Right kidney (tissue), 1 donor: ENCODE measurements at regions not wholly inside any gene's neighbourhood (a gene's known extent, or its start where the extent isn't known, plus 50 kb on each side); places are given as distances from the start of the nearest gene placed in this dataset.
A peak's percentile ranks its signal among the peaks of the same experiment; 100 is the strongest.

Experiments
- DNase-seq: peaks from one replicate; pipeline ENCODE4 v3.0.0-alpha.2; 2016

DNA sequence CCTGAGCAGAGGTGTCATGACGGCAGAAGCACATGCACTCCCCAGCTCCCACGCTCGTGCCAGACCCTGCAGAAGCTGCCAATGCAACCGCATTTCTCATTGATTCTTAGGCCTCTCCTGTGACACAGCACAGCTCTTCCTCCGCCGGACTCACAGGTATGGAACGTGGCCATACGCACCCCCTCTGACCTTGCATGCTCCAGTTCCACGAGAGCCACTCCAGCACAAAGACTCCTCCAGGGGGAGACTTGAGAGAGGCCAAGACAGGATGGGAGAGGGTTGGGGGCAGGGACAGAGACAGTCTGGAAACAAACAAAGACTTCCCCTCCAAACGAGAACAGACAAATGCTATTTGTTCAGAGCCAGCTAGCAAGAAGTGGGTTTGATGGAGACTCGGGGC lies 124.3 kb upstream of the PPP2R2D start:
- no peak for DNase-seq

DNA sequence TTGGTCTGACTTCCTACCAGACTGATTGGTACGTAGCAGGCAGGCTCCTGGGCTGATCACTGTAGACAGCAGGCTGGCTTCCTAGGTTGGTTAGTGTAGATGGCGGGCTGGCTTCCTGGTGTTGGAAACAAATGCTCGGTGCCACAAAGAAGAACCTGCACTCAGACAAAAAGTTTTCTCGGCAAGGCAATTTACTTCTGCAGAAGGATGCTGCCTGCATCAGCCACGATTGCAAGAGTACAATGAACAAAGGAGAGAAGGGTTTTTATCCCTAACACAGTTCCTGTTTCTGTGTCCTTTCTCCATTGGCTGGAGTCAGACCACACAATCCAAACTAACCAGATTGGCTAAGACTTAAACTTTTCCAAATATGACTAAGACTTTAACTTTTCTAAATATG lies 123.6 kb upstream of the PPP2R2D start:
- no peak for DNase-seq

DNA sequence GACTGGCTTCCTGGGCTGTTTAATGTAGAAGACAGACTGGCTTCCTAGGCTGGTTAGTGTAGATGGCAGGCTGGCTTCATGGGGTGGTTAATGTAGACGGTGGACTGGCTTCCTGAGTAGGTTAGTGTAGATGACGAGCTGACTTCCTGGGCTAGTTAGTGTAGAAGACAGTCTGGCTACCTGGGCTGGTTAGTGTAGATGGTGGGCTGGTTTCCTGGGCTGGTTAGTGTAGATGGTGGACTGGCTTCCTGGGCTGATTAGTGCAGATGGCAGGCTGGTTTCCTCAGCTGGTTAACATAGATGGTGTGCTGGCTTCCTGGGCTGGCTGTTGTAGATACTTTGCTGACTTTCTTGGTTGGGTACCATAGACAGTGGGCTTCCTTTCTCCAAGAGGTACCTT lies 122.9 kb upstream of the PPP2R2D start:
- DNase-seq: no peak

DNA sequence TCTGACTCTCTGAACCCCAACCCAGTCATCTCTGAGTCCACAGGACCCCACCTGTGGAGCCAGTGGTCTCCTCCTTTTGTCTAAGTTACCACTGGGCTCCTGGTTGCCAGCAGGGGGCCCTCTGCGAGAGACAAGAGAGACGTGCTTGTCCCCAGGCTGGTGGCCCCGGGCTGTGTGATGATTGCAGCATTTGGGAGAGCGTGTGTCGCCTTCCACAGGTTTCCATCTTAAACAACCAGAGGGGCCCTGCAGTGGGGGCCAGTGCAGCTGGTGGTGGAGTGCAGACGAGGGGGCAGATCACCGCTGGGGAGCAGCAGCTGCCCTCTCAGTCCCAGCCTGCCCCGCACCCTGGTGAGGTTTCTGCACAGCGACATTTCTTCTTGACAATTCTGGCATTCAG lies 122.4 kb upstream of the PPP2R2D start:
- no peak for DNase-seq

DNA sequence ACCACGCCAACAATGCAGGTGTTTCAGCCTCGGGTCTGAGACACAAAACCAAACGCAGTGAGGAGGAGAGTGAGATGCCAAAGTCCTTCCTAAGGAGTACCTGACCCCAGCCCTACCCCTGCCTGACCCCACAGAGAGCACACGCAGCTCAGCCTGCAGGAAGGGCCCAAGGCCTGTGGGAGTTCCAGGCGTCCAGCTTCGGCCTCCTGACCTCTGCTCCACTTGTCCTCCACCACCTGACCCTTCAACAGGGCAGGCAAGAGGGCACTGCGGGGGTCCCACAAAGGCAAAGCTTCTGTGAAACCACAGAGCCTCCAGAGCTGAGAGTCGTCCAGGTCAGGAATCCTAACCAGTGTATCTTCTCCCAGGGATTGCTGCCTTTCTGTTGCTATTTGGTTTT lies 122.0 kb upstream of the PPP2R2D start:
- no peak for DNase-seq

DNA sequence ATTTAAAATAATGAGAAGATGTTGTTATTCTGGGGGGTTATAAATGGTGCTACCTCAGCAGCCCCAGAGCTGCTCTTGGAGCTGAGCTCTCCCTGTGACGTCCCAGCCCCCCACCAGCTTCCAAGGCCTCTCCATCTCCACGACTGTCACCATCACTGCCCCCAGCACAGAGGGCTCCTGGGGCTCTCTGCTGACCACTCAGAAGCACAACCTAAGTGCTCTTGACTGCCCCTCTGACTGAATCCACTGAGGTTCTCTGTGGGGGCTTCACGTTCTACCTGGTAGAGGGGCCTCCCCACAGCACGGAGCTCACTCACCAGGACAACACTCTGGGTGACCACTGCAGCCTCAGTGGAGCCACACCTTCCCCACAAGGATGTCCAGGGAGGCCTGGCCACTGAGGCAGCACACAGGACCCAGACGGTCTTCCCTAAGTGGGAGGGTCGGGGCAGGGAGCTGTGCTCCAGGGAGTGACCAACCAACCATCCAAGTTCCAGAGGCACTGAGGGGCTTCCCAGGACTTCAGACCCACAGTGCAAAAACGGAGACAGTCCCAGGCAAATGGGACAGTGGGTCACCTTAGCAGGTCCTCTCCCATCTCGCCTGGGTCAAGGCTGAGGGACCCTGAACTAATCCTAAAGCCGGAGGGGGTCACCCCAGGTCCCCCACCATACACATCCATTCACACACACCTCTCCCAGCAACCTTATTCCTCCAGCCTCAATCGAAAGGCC lies 121.0 kb upstream of the PPP2R2D start:
- no peak for DNase-seq

DNA sequence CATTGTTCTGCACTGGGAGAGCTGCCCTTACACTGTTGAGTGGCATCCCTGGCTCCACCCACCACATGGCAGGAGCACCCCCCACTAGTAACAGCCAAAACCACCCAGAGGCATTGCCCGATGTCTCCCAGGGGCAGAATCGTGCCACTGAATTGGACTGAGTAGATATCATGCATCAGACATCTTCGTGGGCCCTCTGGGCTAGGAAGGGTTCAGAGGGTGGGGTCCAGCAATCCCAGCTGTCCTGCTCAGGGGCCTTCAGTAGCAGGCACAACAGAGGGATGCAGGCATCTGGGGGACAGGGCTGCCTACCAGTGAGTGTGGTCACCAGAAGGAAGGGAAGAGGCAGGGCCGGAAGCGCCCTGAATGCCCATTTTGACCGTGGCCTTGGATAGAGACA lies 119.7 kb upstream of the PPP2R2D start:
- no peak for DNase-seq

DNA sequence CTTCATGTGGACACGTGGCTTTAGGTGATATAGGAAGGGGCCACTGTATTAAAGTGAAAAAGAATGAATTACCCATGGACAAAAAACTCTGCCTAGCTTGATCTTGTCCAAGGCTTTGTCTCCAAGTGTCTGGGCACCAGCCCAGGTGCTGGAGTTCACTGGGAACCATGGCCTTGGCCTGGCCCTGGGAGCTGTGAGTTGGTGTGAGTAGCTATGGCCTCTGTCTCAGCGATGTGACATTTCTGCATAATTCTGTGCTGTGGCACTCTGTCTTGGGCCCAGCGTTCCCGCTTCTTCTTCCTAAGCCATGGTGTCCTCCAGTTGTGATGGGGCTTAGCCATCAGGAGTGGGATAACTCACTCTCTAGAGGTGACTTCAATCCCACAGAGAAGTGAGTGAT lies 119.0 kb upstream of the PPP2R2D start:
- DNase-seq: no peak

DNA sequence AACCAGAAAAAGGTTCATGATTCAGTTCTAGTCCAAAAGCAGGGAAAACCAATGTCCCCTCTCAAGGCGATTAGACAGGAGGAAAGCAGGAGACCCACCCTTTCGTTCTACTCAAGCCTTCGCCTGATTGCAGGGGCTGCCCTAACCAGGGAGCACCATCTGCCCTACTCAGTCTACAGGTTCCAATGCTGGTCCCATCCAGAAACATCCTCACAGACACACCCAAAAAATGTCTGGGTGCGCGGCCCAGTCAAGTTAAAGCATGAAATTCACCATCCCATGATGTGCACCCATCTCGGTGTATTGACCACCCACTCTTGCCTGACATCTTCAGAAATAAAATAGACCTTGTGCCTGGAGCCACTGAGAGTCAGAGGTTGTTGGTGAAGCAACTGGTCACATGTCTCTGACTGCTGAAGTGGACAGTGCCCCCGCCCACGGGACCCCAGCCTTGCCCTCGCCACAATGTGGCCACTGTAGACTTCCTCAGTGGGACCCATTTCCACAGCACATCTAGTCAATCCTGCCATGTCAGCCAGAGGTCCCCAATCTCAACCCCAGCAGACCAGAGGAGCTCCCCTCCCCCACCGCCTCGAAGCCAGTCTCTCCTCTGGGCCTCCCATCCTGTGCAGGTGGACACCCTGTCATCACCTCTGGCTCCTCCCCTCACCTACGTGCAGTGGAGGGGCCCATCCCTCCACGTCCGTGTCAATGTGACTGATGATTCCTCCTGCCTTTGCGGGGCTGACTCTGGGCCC lies 116.3 kb upstream of the PPP2R2D start:
- no peak for DNase-seq

DNA sequence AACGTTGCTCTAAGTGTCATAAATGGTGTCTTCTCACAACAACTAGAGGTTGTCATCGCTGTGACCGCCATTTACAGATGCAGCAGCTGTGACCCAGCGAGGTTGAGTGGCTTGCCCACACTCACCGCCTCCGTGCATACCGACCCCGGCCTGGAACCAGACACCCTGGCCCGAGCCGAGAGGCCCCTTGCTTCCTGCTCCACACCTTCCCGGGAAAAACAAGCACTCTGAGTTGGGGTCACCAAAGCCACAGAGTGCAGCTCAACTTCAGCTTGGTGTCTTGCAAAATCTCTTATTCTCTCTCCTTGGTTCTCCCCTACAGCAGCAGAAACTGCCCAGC lies 115.7 kb upstream of the PPP2R2D start:
- no peak for DNase-seq

DNA sequence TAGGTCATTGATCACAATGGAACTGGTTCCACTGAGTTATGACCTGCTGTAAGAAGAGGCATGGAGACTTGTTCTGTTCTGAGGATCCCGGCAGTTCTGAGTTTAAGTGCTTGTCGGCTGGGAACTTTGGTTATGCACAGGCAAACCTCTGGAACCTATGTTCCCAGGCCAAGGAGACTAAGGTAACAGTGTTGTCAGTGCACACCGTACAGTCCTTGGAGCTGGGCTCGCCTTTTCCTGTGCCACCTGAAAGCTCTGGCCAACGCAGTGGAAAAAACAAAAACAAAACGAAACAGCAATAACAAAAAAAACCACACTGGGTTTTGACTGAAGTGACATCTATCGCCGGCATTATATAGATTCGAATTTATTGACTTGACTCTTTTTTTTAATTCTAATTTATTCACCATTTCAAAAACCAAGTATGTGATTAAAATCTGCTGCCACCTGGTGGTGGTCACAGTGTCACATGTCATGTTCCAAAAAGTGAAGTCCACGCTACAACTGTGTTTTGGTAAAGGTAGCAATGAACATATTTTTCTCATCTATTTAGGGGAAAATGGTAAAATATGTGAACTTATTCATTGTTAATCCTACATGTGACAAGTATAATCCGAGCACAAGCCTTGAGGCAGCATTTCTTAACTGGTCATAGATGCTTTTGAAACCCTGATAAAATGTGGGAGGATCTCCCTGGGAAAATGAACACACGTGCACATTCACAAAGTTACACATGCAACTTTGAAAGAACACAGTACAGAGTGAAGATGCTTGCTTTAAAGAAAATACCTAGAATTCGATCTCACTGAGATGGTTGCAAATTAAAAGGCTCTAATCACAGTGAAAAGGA lies 113.8 kb upstream of the PPP2R2D start:
- peak; percentile 32 for DNase-seq

DNA sequence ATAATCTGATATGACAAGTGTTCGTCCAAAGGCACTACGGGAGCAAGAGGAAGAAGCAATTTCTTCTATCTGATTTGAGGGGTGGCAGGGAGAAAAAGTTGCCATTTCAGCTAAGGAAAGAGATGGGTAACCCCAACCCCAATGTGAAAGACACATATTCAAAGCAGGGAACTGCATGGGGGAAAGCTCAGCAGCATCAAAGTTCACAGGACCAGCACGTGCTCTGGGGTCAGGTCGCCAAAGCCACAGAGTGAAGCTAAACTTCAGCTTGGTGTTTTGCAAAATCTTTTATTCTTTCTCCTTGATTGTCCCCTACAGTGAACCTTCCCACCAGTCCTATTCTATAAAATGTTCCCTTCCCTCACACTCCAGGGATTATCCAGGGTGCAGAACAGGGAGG lies 112.8 kb upstream of the PPP2R2D start:
- no peak for DNase-seq

DNA sequence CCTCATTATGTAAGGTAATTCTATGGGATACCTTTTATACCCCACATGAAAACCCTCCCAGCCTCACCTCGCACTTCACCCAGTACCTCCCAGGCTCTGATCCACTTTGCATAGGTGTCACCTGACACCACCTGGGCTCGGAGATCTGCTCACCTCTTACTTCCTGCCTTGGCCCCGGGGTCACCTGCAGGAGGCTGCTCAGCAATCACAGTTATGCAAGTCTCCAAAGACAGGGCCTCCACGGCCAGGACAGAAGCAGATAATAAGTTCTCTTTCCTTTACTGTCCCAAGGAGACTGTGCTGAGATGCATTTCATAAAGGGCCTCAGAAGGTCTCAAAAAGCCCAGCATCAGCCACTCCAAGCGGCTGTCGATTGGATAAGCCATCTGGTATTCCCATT lies 112.4 kb upstream of the PPP2R2D start:
- no peak for DNase-seq

DNA sequence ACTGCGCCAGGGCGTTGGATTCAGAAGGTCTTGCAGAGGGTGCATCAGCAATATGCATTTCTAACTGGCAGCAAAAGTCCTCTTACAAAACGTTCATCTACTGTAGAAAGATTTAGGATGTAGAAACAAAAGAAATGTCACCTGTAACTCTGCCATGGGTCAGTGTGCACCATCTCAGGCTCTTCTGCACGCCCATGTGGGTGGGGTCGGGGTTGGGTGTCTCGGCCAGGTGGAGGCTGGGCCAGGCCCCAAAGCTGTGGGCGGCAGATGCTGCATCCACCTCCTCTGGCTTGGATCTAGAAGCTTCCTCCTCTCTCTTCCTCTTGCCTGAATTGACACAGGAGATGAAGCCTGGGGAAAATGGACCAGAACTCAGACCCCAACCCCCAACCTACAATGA lies 111.3 kb upstream of the PPP2R2D start:
- DNase-seq: no peak

DNA sequence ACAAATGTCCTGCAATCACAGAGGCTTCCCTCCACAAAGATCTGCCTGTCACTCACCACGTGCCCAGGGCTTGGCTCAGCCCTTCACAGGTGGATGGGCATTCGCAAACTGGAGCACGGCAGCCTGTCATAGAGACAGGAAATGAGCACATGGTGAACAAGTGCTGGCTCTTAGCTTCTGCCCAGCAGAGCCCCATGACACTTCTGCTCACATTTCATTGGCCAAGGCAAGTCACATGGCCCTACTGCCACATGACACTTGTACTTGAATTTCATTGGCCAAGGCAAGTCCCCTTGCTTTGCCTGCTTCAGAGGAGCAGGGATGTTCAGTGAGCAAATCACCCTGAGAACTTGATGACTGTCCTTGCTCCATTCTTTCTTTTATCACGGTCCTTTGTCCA lies 110.8 kb upstream of the PPP2R2D start:
- DNase-seq: no peak

DNA sequence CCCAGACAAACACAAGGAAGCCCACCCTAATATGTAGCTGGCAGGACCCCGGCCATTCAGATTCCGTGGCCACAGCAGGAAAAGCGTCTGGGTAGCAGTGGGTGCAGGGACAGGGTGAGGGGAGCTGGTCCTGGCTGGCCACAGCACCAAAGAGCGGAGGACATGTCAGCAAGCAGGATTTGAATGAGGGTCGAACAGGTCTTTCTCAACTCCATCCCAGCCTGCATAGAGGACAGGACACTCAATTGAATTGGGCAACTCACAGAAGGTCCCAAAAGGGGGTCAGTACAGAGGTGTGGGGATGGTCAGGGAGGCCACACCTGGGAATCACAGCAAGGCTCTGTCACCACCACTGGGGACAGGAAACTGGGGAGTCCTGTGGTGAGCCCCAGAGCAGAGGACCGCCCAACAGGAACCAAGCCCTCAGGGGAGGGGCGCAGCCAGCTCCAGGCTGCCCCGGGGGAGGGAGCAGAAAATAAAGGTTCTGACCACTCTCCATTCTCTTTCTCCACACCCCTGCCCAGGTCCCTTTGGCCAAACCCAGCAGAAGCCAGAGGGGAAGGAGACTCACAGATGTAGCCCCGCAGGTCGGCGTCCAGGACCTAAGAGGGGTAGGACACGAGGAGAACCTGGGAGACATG lies 108.7 kb upstream of the PPP2R2D start:
- DNase-seq: no peak

DNA sequence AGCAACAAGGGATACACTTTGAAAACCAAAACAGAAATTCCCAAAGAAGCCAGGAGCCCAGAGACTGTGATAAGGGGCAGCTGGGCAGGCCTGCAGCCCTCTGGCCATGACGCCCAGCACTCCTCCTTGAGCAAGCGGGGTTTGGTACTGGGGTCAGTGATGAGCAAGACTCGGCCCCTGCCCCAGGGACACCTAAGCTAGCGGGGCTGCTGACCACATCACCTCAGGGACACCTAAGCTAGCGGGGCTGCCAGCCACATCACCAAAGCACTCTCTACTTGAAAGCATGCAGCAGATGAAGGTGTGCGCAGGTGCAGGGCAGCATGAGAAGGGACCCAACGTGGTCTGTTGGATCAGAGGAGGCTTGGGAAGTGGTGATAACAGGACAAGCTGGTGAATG lies 108.0 kb upstream of the PPP2R2D start:
- DNase-seq: no peak

DNA sequence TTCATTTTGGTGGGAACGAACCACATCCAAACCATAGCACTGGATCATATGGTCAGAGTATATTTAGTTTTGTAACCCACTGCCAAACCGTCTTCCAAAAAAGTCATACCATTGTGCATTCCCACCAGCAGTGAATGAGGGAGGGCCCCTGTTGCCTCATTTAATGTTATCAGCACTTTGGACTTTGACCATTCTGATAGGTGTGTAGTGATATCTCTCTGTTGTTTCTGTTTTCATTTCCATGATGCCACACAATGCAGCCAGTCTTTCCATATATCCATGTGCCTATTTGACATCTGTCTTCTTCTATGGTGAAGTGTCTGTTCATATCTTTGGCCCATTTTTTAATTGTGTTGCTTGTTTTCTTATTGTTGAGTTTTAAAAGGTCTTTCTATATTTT lies 105.0 kb upstream of the PPP2R2D start:
- DNase-seq: no peak

DNA sequence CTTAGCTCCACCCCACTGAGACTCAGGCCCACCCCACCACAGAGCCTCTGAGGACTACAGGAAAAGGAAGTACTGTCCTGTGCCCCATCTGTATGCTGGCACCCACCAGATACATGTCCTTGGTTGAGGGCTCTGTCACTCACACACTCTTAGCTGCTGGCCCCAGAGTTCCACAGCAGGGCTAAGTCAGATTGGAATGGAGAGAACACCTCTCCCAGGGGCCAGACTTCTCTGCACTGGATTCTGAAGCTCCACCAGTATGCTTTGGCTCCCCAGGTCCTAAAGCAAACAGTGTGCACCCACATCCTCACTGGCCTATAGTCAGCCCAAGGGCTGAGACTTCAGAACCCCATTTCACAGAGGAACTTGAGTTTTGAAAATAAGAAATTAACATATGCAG lies 103.2 kb upstream of the PPP2R2D start:
- DNase-seq: no peak

DNA sequence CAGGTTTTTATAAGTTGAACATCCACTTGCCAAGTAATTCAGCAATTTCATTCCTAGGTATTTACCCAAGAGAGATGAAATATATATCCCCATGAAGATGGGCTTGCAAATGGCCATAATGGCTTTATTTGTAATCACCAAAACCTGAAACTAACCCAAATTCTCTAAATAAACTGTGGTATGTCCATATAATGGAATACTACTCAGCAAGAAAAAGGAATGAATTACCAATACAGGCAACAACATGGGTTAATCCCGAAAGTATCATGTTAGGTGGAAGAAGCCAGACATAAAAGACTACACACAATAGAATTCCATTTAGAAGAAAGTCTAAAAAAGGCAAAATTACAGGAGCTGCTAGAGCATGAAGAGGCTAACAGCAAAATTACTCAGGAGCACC lies 101.4 kb upstream of the PPP2R2D start:
- no peak for DNase-seq

DNA sequence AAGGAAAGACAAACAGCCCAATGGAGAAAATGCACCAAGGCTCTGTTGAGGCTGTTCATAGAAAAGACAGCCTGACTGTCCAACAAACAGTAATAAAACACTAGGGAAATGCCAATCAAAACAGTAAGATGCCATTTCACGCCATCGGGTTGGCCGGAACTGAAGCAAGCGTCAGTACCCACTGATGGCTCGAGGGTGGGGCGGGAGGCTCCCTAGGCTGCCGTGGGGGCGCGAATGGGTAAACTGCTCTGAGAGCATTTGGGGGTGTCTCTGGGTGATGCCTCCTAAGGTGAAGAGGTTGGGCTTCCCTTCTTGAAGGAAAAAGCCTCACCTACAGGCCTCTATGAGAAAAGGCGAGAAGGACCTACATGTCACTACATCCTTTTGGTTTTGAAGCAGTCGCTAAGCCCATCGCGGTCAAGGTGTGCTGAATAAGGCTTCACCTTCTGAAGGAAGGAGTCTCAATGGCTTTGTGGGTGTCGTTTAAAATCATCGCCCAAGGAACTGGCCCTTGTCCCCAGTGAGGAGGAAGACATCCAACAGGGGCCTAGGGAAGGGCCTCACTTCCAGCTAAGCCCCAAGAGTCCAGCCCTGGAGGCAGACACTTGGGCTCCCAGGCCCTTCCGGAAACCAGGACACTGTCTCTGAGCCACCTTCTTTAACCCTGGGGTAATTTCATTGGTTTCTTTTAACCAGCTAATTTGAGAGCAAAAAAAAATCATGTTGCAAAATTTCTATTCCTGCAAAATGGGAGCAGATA lies 98.5 kb upstream of the PPP2R2D start:
- no peak for DNase-seq

DNA sequence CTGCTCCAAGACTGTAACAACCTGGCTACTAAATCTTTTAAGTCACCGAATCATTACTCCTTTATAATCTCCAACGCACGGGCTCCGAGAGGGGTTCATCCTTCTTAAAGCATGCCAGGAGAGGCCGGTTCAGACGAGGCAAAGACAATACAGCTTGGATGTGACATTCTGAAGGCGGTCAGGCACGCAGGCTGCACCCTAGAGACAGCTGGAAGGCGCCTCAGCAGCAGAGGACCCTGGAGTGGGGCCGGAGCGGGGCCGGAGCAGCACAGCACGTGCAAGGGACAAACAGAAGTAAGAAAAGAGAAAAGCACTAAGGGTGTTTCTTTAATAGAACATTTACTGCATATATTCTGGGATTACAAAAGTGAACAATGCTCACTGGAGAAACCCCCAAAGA lies 97.8 kb upstream of the PPP2R2D start:
- no peak for DNase-seq
